ENCODE measurements at regions not wholly inside any gene's neighbourhood (a gene's known extent, or its start where the extent isn't known, plus 50 kb on each side); places are given as distances from the start of the nearest gene placed in this dataset.

GRCh38 chr20:6679086-6679485 is 88.4 kb upstream of the BMP2 start:
- no peak for TF ChIP-seq CTCF (IDR thresholded peaks at IDR 0.05)
- no peak for TF ChIP-seq POLR2A (IDR thresholded peaks at IDR 0.05)
- no peak for TF ChIP-seq EP300 (IDR thresholded peaks at IDR 0.05)

Data from suprapubic skin (tissue), 3 donors.